K562 (cell line): ENCODE measurements at regions not wholly inside any gene's neighbourhood (a gene's known extent, or its start where the extent isn't known, plus 50 kb on each side); places are given as distances from the start of the nearest gene placed in this dataset.
"Not testable (repeated sequence)": the region's sequence is repeated elsewhere in the genome, so short reads cannot be mapped to it uniquely, and the experiment has no call there.

Source experiments
- ATAC-seq: fragments of 200-7000 bp; cut with Tn5 transposase; 3 replicates; pipeline ENCODE4 v1.9.1; 2020; ENCODE audit warnings: moderate library complexity
- BruUV-seq: library from RNA; stranded (reverse); fragments of 400-500 nt; replicated peaks from 2 replicates; lab custom pipeline; 2021; lab: Mats Ljungman, UMichigan
- CTCF ChIA-PET: fragments of 300-600 bp; formaldehyde crosslinking; extraction: SDS; loops from one replicate; lab custom pipeline; 2021; ENCODE audit warnings: low intra/inter-chr PET ratio; lab: Yijun Ruan, JAX
- POLR2A ChIA-PET: fragments of 300-600, 350-650 bp; sonication (Branson Sonifier 250); formaldehyde crosslinking; extraction: SDS; loops from one replicate; lab custom pipeline; 2021; ENCODE audit warnings: antibody characterized with exemption, inconsistent platforms; lab: Yijun Ruan, JAX
- DNase-seq, 4 experiments: peaks; one replicate each; pipeline versions ENCODE4 v3.0.0 to v3.0.0-alpha.2; 2011 to 2018; ENCODE audit warnings: low spot score in 3 of 4, mixed read lengths in 3 of 4; ENCODE audit errors: extremely low read depth in 1 of 4
- FAIRE-seq: peaks from 2 replicates; lab custom pipeline; 2011; peaks lifted over from hg19 to GRCh38; lab: Jason Lieb, UNC
- H2AFZ ChIP-seq: 2 replicates; pipeline ENCODE4 v1.6.0; 2011; ENCODE audit warnings: low read depth, low read length, control low read depth, inconsistent platforms
- H3K27ac ChIP-seq: fragments of 200-600 bp; 3 replicates; pipeline ENCODE4 v1.8.0; 2011; ENCODE audit warnings: low read depth, mild to moderate bottlenecking, control low read depth, inconsistent platforms, low read length, moderate library complexity, mixed read lengths; ENCODE audit errors: extremely low read depth
- H3K27me3 ChIP-seq, 2 experiments: fragments of 300-600 bp in 1 of 2; 2 replicates in 1 of 2; 3 replicates in 1 of 2; pipeline versions ENCODE4 v1.6.0 to v1.8.0; 2011; ENCODE audit warnings: inconsistent platforms in 2 of 2, low read length in 2 of 2, mild to moderate bottlenecking in 1 of 2, mixed read lengths in 1 of 2, moderate library complexity in 1 of 2; ENCODE audit not compliant: control insufficient read depth in 2 of 2, insufficient read depth in 2 of 2
- H3K36me3 ChIP-seq: fragments of 300-600 bp; 3 replicates; pipeline ENCODE4 v1.8.0; 2011; ENCODE audit warnings: mild to moderate bottlenecking, low read length, inconsistent platforms; ENCODE audit not compliant: control insufficient read depth, insufficient read depth
- H3K4me1 ChIP-seq, 2 experiments: fragments of 200-600 bp in 1 of 2; replicated peaks in 1 of 2; 2 replicates in 1 of 2; 3 replicates in 1 of 2; pipeline versions ENCODE4 v1.5.1 to v1.8.0; 2011; ENCODE audit warnings: inconsistent platforms in 2 of 2, low read length in 2 of 2, mild to moderate bottlenecking in 1 of 2, mixed read lengths in 1 of 2, moderate library complexity in 1 of 2; ENCODE audit not compliant: control insufficient read depth in 2 of 2, insufficient read depth in 2 of 2
- H3K4me2 ChIP-seq: 2 replicates; pipeline ENCODE4 v1.6.1; 2011; ENCODE audit warnings: low read length, control low read depth, inconsistent platforms, mixed read lengths; ENCODE audit not compliant: insufficient read depth
- H3K4me3 ChIP-seq: fragments of 200-600 bp; sonication (generic), shearing (Covaris generic); 2 replicates; pipeline ENCODE4 v1.5.1; 2016; ENCODE audit warnings: control low read depth, inconsistent platforms
- H3K79me2 ChIP-seq: fragments of 200-600 bp; 3 replicates; pipeline ENCODE4 v1.8.0; 2011; ENCODE audit warnings: low read length, inconsistent platforms; ENCODE audit not compliant: control insufficient read depth, insufficient read depth
- H3K9ac ChIP-seq, 2 experiments: 2 replicates each; pipeline versions ENCODE4 v1.6.0 to v1.6.1; 2011; ENCODE audit warnings: low read depth in 2 of 2, low read length in 2 of 2, control low read depth in 1 of 2, inconsistent platforms in 1 of 2, mild to moderate bottlenecking in 1 of 2, mixed read lengths in 1 of 2; ENCODE audit not compliant: insufficient read depth in 1 of 2
- H3K9me1 ChIP-seq: one replicate; pipeline ENCODE4 v1.6.0; 2011; ENCODE audit warnings: inconsistent platforms, mild to moderate bottlenecking, low read length, moderate library complexity; ENCODE audit not compliant: control insufficient read depth, insufficient read depth
- H3K9me3 ChIP-seq: replicated peaks from 2 replicates; pipeline ENCODE4 v1.5.1; 2011; ENCODE audit warnings: low read depth, low read length, inconsistent platforms; ENCODE audit not compliant: control insufficient read depth, insufficient read depth
- H4K20me1 ChIP-seq: replicated peaks from 2 replicates; pipeline ENCODE4 v1.6.1; 2011; ENCODE audit warnings: low read length, inconsistent platforms, mixed read lengths; ENCODE audit not compliant: control insufficient read depth, insufficient read depth
- WGBS: fragments of 100-300 bp; shearing (Covaris generic); methylation state at CpG from one replicate; pipeline ENCODE4 v1.1.6; 2016; ENCODE audit warnings: low coverage, mixed read lengths; ENCODE audit not compliant: insufficient coverage; ENCODE audit errors: missing lambda C conversion rate; 5-methylcytosine and 5-hydroxymethylcytosine counted together
- in situ Hi-C: fragments of 300-500 bp; cut with MboI; formaldehyde crosslinking; loops from 4 replicates; pipeline ENCODE4 v1.15.0; 2018; ENCODE audit warnings: inconsistent platforms, mixed read lengths
- intact Hi-C: fragments of 100-400 bp; cut with micrococcal nuclease; formaldehyde crosslinking; loops from 2 replicates; pipeline ENCODE4 v1.14.2; 2022

DNA sequence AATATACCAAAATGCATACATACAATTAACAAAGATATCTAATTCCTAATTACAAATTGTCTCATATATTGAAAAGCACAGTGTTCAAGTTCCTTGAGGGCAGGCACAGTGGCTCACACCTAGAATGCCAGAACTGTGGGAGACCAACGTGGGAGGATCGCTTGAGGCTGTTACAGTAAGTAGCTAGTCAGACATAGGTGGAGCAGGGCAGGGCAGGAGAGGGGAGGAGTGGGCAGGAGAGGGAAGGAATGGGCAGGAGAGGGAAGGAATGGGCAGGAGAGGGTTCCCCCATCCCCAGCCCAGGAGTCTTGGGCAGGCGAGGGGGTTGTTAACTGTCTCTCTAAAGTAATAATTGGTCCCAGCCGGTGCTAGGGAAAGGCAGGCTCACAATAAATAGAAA lies 325.9 kb downstream of the GOLGA6L6 start:
- WGBS = 0% methylated on average over 4 of the region's 4 CpGs
- in situ Hi-C loops, ATAC-seq, DNase-seq, H4K20me1 ChIP-seq, H3K4me1 ChIP-seq, H3K9me3 ChIP-seq, FAIRE-seq, H3K4me2 ChIP-seq, H3K9ac ChIP-seq, CTCF ChIA-PET, H3K9me1 ChIP-seq, H3K4me3 ChIP-seq, BruUV-seq, H3K79me2 ChIP-seq, POLR2A ChIA-PET, H3K27ac ChIP-seq, intact Hi-C loops, H2AFZ ChIP-seq, H3K36me3 ChIP-seq, H3K27me3 ChIP-seq: not testable (repeated sequence)

GRCh38 chr15:20214101-20214500 lies 327.5 kb downstream of the GOLGA6L6 start:
- H3K79me2 ChIP-seq, H3K9me3 ChIP-seq, H3K4me1 ChIP-seq, H2AFZ ChIP-seq, H3K36me3 ChIP-seq, H3K27ac ChIP-seq, DNase-seq, H3K9me1 ChIP-seq, FAIRE-seq, H3K4me2 ChIP-seq, H3K4me3 ChIP-seq, BruUV-seq, H4K20me1 ChIP-seq, POLR2A ChIA-PET, in situ Hi-C loops, CTCF ChIA-PET, H3K9ac ChIP-seq, H3K27me3 ChIP-seq, intact Hi-C loops: not testable (repeated sequence)
- ATAC-seq = peak; percentile 18; the same call in 1 of the 3 replicates
- WGBS = 0% methylated on average over 1 of the region's 1 CpG
